Right lobe of liver (tissue), 4 donors: ENCODE measurements at regions not wholly inside any gene's neighbourhood (a gene's known extent, or its start where the extent isn't known, plus 50 kb on each side); places are given as distances from the start of the nearest gene placed in this dataset.

ENCODE experiments used
- POLR2A ChIP-seq: fragments of 450-650 bp; IDR thresholded peaks from one replicate; pipeline ENCODE4 v1.6.1; 2017; ENCODE audit warnings: antibody characterized with exemption, mild to moderate bottlenecking
- TF ChIP-seq, protein P1 (sequence below), 4 donors: fragments of 200-600 bp in 3 of 4; fragments of 450-650 bp in 1 of 4; IDR thresholded peaks; one replicate each; pipeline versions ENCODE4 v1.5.1 to v1.8.0; 2016 to 2022; ENCODE audit warnings: antibody characterized with exemption in 4 of 4, mild to moderate bottlenecking in 2 of 4
- donor health status: DM: no; HTN: no; CAD: no.
- donor health status: DM: no; HTN: no; CAD: no.
- donor health status: DM: no; HTN: yes; CAD: no.

GRCh38 chr9:105854783-105855724, 160.7 kb downstream of the TMEM38B start:
- no peak for TF ChIP-seq POLR2A
- TF ChIP-seq, protein P1, sequence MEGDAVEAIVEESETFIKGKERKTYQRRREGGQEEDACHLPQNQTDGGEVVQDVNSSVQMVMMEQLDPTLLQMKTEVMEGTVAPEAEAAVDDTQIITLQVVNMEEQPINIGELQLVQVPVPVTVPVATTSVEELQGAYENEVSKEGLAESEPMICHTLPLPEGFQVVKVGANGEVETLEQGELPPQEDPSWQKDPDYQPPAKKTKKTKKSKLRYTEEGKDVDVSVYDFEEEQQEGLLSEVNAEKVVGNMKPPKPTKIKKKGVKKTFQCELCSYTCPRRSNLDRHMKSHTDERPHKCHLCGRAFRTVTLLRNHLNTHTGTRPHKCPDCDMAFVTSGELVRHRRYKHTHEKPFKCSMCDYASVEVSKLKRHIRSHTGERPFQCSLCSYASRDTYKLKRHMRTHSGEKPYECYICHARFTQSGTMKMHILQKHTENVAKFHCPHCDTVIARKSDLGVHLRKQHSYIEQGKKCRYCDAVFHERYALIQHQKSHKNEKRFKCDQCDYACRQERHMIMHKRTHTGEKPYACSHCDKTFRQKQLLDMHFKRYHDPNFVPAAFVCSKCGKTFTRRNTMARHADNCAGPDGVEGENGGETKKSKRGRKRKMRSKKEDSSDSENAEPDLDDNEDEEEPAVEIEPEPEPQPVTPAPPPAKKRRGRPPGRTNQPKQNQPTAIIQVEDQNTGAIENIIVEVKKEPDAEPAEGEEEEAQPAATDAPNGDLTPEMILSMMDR (IDR thresholded peaks at IDR 0.05), result no peak
